PC-3 (cell line): ENCODE measurements at regions not wholly inside any gene's neighbourhood (a gene's known extent, or its start where the extent isn't known, plus 50 kb on each side); places are given as distances from the start of the nearest gene placed in this dataset.

Source experiments
- EZH2 ChIP-seq: fragments of 300-600 bp; sonication (generic); IDR thresholded peaks from one replicate; pipeline ENCODE4 v1.6.1; 2017; ENCODE audit warnings: antibody characterized with exemption, mild to moderate bottlenecking, low read length; ENCODE audit not compliant: unreplicated experiment
- EZH2phosphoT487 ChIP-seq: fragments of 300-600 bp; sonication (generic); IDR thresholded peaks from 2 replicates; pipeline ENCODE4 v1.6.1; 2018; ENCODE audit warnings: mild to moderate bottlenecking, antibody characterized with exemption, low read length, borderline replicate concordance
- TF ChIP-seq, protein P1 (sequence below): fragments of 300-600 bp; sonication (generic); conservative IDR thresholded peaks from 2 replicates; pipeline ENCODE4 v1.5.1; 2017; ENCODE audit warnings: antibody characterized with exemption, low read depth, mild to moderate bottlenecking, low read length

DNA sequence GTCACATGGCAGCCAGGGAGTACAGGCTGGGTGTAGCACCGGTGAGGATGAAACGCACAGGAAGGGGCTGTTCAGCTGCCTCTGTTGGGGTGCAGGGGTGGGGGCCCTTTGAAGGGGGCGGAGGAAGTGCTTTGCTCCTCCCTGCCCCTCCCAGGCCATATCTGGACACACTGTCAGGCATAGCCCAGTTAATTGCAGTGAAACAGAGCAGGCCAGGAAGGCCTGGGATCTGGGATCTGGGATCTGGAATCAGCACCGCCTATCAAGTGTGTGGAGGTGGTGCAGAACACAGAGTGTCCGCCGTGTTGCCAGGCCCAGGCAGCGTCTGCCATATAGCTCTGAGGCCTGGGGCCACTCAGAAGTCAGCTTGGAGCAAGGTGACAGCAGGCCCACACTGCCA is 85.5 kb upstream of the EPCAM start:
- TF ChIP-seq EZH2: no peak
- TF ChIP-seq, protein P1, sequence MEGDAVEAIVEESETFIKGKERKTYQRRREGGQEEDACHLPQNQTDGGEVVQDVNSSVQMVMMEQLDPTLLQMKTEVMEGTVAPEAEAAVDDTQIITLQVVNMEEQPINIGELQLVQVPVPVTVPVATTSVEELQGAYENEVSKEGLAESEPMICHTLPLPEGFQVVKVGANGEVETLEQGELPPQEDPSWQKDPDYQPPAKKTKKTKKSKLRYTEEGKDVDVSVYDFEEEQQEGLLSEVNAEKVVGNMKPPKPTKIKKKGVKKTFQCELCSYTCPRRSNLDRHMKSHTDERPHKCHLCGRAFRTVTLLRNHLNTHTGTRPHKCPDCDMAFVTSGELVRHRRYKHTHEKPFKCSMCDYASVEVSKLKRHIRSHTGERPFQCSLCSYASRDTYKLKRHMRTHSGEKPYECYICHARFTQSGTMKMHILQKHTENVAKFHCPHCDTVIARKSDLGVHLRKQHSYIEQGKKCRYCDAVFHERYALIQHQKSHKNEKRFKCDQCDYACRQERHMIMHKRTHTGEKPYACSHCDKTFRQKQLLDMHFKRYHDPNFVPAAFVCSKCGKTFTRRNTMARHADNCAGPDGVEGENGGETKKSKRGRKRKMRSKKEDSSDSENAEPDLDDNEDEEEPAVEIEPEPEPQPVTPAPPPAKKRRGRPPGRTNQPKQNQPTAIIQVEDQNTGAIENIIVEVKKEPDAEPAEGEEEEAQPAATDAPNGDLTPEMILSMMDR: no peak
- no peak for TF ChIP-seq EZH2phosphoT487
